ENCODE measurements at regions not wholly inside any gene's neighbourhood (a gene's known extent, or its start where the extent isn't known, plus 50 kb on each side); places are given as distances from the start of the nearest gene placed in this dataset.

- DNase-seq, result no peak
Observed at GRCh38 chr15:85890620-85890980, 95.9 kb upstream of the KLHL25 start.

- DNase-seq, result no peak
Observed at GRCh38 chr15:85891470-85891869, 96.7 kb upstream of the KLHL25 start.

- DNase-seq, result no peak
Observed at GRCh38 chr15:85892232-85892631, 97.5 kb upstream of the KLHL25 start.

- no peak for DNase-seq
Observed at GRCh38 chr15:85897207-85897894, 102.6 kb upstream of the KLHL25 start.

GRCh38 chr15:85897895-85898717 is 103.4 kb upstream of the KLHL25 start:
- no peak for DNase-seq

- no peak for DNase-seq
Observed at GRCh38 chr15:85899927-85900326, 105.2 kb upstream of the KLHL25 start.

GRCh38 chr15:85905751-85906450 is 111.2 kb upstream of the KLHL25 start:
- DNase-seq, result no peak

- DNase-seq, result no peak
Observed at GRCh38 chr15:85906640-85907039, 111.9 kb upstream of the KLHL25 start.

GRCh38 chr15:85910834-85911233 is 116.1 kb upstream of the KLHL25 start:
- DNase-seq, result no peak

GRCh38 chr15:85913461-85913860 is 118.7 kb upstream of the KLHL25 start:
- no peak for DNase-seq

- DNase-seq, result no peak
Observed at GRCh38 chr15:85920956-85921355, 126.2 kb upstream of the KLHL25 start.

GRCh38 chr15:85924088-85924487 is 129.4 kb upstream of the KLHL25 start:
- no peak for DNase-seq

- no peak for DNase-seq
Observed at GRCh38 chr15:85925649-85926237, 131.0 kb upstream of the KLHL25 start.

GRCh38 chr15:85926834-85927233 is 132.1 kb upstream of the KLHL25 start:
- no peak for DNase-seq

- no peak for DNase-seq
Observed at GRCh38 chr15:85927931-85928537, 133.3 kb upstream of the KLHL25 start.

GRCh38 chr15:85929786-85930185 is 135.1 kb upstream of the KLHL25 start:
- no peak for DNase-seq

GRCh38 chr15:85932391-85932790 is 137.7 kb upstream of the KLHL25 start:
- no peak for DNase-seq

- DNase-seq, result no peak
Observed at GRCh38 chr15:85934691-85935090, 140.0 kb upstream of the KLHL25 start.

- no peak for DNase-seq
Observed at GRCh38 chr15:85935182-85935581, 140.5 kb upstream of the KLHL25 start.

- no peak for DNase-seq
Observed at GRCh38 chr15:85937661-85938060, 142.0 kb upstream of the AGBL1 start.

- no peak for DNase-seq
Observed at GRCh38 chr15:85941186-85941855, 138.3 kb upstream of the AGBL1 start.

GRCh38 chr15:85942632-85943031 is 137.0 kb upstream of the AGBL1 start:
- no peak for DNase-seq
